AG04450 (cell line): ENCODE measurements at regions not wholly inside any gene's neighbourhood (a gene's known extent, or its start where the extent isn't known, plus 50 kb on each side); places are given as distances from the start of the nearest gene placed in this dataset.

ENCODE experiments used
- CTCF ChIA-PET: fragments of 300-600, 350-600 bp; formaldehyde crosslinking; extraction: SDS; loops from one replicate; lab custom pipeline; 2022; ENCODE audit warnings: antibody characterized with exemption, inconsistent platforms; lab: Charles Lee
- POLR2A ChIA-PET: fragments of 350-600 bp; formaldehyde crosslinking; extraction: SDS; loops from one replicate; lab custom pipeline; 2021; ENCODE audit warnings: antibody characterized with exemption, inconsistent platforms; lab: Yijun Ruan, JAX
- DNase-seq: peaks from one replicate; pipeline ENCODE4 v3.0.0-alpha.2; 2011; ENCODE audit warnings: low read depth, low spot score
- H3K27ac ChIP-seq: one replicate; pipeline ENCODE4 v1.5.1; 2012; ENCODE audit warnings: low read depth, low read length, control low read depth
- H3K27me3 ChIP-seq: one replicate; pipeline ENCODE4 v1.6.0; 2012; ENCODE audit warnings: low read length; ENCODE audit not compliant: control insufficient read depth, insufficient read depth
- H3K4me3 ChIP-seq: 2 replicates; pipeline ENCODE4 v1.5.1; 2011; ENCODE audit warnings: mild to moderate bottlenecking, low read depth, low read length, control low read depth
- H3K9me3 ChIP-seq: 2 replicates; pipeline ENCODE4 v1.5.1; 2012; ENCODE audit warnings: low read length; ENCODE audit not compliant: control insufficient read depth, insufficient read depth
- CTCF ChIP-seq: IDR thresholded peaks from 2 replicates; pipeline ENCODE4 v1.5.1; 2011; ENCODE audit warnings: low read depth, low read length, control low read depth, inconsistent platforms

DNA sequence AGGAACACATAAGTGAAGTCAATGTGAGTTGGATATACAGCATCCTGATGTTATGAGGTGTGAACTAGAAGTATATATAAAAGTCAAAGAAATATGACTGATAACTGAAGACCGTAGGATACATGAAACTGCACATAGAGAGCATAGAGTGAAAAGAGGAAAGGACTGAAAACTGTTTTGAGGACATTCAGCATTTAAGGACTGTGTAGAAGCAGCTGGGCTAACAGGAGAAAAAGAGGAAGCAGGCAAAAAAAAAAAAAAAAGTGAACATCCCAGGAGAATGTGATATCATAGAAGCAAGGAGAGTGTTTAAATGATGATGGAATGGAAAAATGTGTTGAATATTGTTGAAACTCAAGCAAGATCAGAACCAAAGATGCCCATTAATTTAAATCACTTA, 363.5 kb downstream of the PCDH20 start:
- H3K27me3 ChIP-seq: no peaks in the 10 kb centered on the region
- POLR2A ChIA-PET: no interaction called here
- H3K4me3 ChIP-seq: no peak overlapping the region
- no peak for TF ChIP-seq CTCF
- H3K9me3 ChIP-seq: no peaks in the 10 kb centered on the region
- CTCF ChIA-PET: no interaction called here
- DNase-seq: no peak
- H3K27ac ChIP-seq: no peak overlapping the region

DNA sequence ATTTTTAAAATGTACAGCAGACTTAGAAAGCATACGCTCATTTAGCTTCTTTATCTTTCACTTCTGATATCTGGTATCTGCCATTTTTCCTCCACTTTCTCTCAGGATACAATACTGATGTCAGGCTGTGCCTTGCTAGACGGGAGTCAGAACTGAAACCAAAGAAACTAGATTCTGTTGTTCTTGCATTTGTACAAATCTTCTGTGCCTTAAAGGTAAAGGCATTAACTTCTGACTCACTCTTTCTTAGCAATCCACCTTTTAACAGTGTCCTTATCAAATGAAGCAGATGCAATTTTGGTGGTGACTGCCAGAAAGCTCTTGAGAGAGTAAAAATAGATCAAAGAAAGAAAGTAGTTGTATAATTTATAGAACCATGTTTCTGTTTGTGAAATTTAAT, 370.4 kb downstream of the PCDH20 start:
- no peak for DNase-seq
- POLR2A ChIA-PET: no interaction called here
- no peak for TF ChIP-seq CTCF
- no peak overlapping the region for H3K27ac ChIP-seq
- H3K9me3 ChIP-seq: no peaks in the 10 kb centered on the region
- CTCF ChIA-PET: no interaction called here
- no peak overlapping the region for H3K4me3 ChIP-seq
- H3K27me3 ChIP-seq: no peaks in the 10 kb centered on the region

DNA sequence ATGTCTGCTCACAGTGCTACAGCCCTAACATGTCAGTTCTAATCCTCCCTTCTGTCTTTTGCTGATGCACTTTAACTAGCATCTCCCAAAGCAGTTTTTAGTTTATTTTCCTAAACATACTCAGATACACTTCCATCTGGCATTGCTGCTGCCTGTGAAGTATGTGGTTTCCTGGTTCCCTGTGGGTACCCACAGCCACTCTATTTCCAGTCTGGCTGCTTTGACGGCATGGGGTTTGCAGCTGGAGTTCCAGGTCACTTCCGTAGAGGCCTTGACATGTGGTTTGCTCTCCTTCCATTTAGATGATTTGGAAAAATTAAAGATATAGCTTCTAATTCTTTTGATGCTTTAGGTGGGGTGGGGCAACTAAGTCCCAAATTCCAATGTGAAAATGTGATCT, 375.5 kb downstream of the PCDH20 start:
- no peak overlapping the region for H3K4me3 ChIP-seq
- ChIA-PET CTCF (no interaction called here), POLR2A (no interaction called here)
- H3K27ac ChIP-seq: no peak overlapping the region
- no peaks in the 10 kb centered on the region for H3K27me3 ChIP-seq
- H3K9me3 ChIP-seq: no peaks in the 10 kb centered on the region
- TF ChIP-seq CTCF: no peak
- DNase-seq: no peak

GRCh38 chr13:61039302-61039701, 376.3 kb downstream of the PCDH20 start:
- CTCF ChIA-PET: no interaction called here
- Histone ChIP-seq H3K27ac (no peak overlapping the region), H3K27me3 (no peaks in the 10 kb centered on the region), H3K4me3 (no peak overlapping the region), H3K9me3 (no peaks in the 10 kb centered on the region)
- POLR2A ChIA-PET: no interaction called here
- no peak for TF ChIP-seq CTCF
- DNase-seq: no peak

DNA sequence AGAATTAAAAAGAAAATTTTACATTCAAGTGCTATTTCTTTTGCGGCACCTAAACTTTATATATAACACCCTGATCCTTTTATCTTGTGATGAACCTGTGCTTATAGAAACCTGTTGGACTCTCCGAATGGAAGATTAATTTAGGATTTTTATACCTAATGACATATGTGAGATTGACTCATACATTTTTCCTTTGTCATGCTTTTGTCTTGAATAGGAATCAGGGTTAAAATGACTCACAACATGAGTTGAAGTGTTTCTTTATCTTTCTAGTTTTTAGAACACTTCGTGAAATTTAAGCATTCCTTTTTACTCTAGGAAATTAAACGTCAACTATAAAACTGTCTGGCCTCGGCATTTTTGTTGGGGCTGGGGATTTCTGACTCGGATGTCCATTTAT, 378.9 kb downstream of the PCDH20 start:
- Histone ChIP-seq H3K27me3 (no peaks in the 10 kb centered on the region), H3K27ac (no peak overlapping the region), H3K4me3 (no peak overlapping the region), H3K9me3 (no peaks in the 10 kb centered on the region)
- TF ChIP-seq CTCF: no peak
- ChIA-PET CTCF (no interaction called here), POLR2A (no interaction called here)
- DNase-seq: no peak
